HepG2 (cell line): ENCODE measurements at regions not wholly inside any gene's neighbourhood (a gene's known extent, or its start where the extent isn't known, plus 50 kb on each side); places are given as distances from the start of the nearest gene placed in this dataset.

ENCODE experiments used
- ATAC-seq: fragments of 200-7000 bp; cut with Tn5 transposase; 3 replicates; pipeline ENCODE4 v1.9.1; 2020; ENCODE audit warnings: mild to moderate bottlenecking, moderate library complexity
- BruUV-seq: library from RNA; stranded (reverse); fragments of 400-500 nt; replicated peaks from 2 replicates; lab custom pipeline; 2021; lab: Mats Ljungman, UMichigan
- CTCF ChIA-PET: fragments of 300-600 bp; formaldehyde crosslinking; extraction: SDS; loops from one replicate; lab custom pipeline; 2021; ENCODE audit warnings: low total read pairs, inconsistent platforms, low intra/inter-chr PET ratio; lab: Yijun Ruan, JAX
- POLR2A ChIA-PET: fragments of 350-600 bp; sonication (Branson Sonifier 250); formaldehyde crosslinking; loops from one replicate; lab custom pipeline; 2020; ENCODE audit warnings: antibody characterized with exemption, inconsistent platforms; lab: Yijun Ruan, JAX
- DNase-seq: peaks from one replicate; pipeline ENCODE4 v3.0.0-alpha.2; 2015; ENCODE audit warnings: low spot score
- FAIRE-seq: peaks from 3 replicates; lab custom pipeline; 2011; peaks lifted over from hg19 to GRCh38; lab: Jason Lieb, UNC
- H2AFZ ChIP-seq: one replicate; pipeline ENCODE4 v1.6.1; 2011; ENCODE audit warnings: low read length, inconsistent platforms
- H3K27ac ChIP-seq: fragments of 300-600 bp; 3 replicates; pipeline ENCODE4 v1.8.0; 2011; ENCODE audit warnings: mixed run types, mild to moderate bottlenecking, mixed read lengths, low read length, inconsistent platforms; ENCODE audit not compliant: insufficient read depth; ENCODE audit errors: extremely low read length
- H3K27me3 ChIP-seq, 2 experiments: fragments of 200-600 bp in 1 of 2; 2 replicates in 1 of 2; 3 replicates in 1 of 2; pipeline versions ENCODE4 v1.6.0 to v1.8.0; 2011; ENCODE audit warnings: low read length in 2 of 2, mild to moderate bottlenecking in 2 of 2, moderate library complexity in 2 of 2, inconsistent platforms in 1 of 2; ENCODE audit not compliant: insufficient read depth in 2 of 2, control insufficient read depth in 1 of 2
- H3K36me3 ChIP-seq, 2 experiments: fragments of 200-600 bp in 1 of 2; replicated peaks in 1 of 2; 2 replicates in 1 of 2; 3 replicates in 1 of 2; pipeline versions ENCODE4 v1.5.1 to v1.8.0; 2011; ENCODE audit warnings: low read length in 2 of 2, inconsistent platforms in 1 of 2; ENCODE audit not compliant: insufficient read depth in 2 of 2, control insufficient read depth in 1 of 2
- H3K4me1 ChIP-seq: 2 replicates; pipeline ENCODE4 v1.5.1; 2012; ENCODE audit warnings: low read length, inconsistent platforms; ENCODE audit not compliant: insufficient read depth
- H3K4me2 ChIP-seq: 2 replicates; pipeline ENCODE4 v1.6.0; 2011; ENCODE audit warnings: low read depth, low read length, inconsistent platforms
- H3K4me3 ChIP-seq, 3 experiments: fragments of 200-600 bp in 1 of 3; sonication (generic), shearing (Covaris generic) in 1 of 3; replicated peaks in 1 of 3; 2 replicates each; pipeline ENCODE4 v1.5.1; 2011 to 2016; ENCODE audit warnings: low read length in 3 of 3, inconsistent platforms in 2 of 3, low read depth in 2 of 3, mild to moderate bottlenecking in 2 of 3, control low read depth in 1 of 3, mixed read lengths in 1 of 3; ENCODE audit not compliant: insufficient read depth in 1 of 3
- H3K79me2 ChIP-seq: one replicate; pipeline ENCODE4 v1.6.1; 2011; ENCODE audit warnings: low read length, inconsistent platforms; ENCODE audit not compliant: insufficient read depth
- H3K9ac ChIP-seq: 2 replicates; pipeline ENCODE4 v1.6.0; 2011; ENCODE audit warnings: mild to moderate bottlenecking, low read depth, low read length, inconsistent platforms; ENCODE audit not compliant: insufficient read depth
- H3K9me3 ChIP-seq: 2 replicates; pipeline ENCODE4 v1.5.1; 2012; ENCODE audit warnings: mild to moderate bottlenecking, low read length
- H4K20me1 ChIP-seq: 2 replicates; pipeline ENCODE4 v1.6.0; 2011; ENCODE audit warnings: inconsistent platforms, mild to moderate bottlenecking, low read length, moderate library complexity; ENCODE audit not compliant: insufficient read depth
- ATF7 ChIP-seq, 2 experiments: fragments of 450-650 bp in 1 of 2; sonication (generic) in 1 of 2; formaldehyde crosslinking in 1 of 2; IDR thresholded peaks; 2 replicates each; pipeline versions ENCODE4 v1.4.0 to v1.6.1; 2016 to 2020; ENCODE audit warnings: antibody characterized with exemption in 1 of 2, mild to moderate bottlenecking in 1 of 2, missing genetic modification reagents in 1 of 2
- E2F5 ChIP-seq: sonication (generic); formaldehyde crosslinking; conservative IDR thresholded peaks from 2 replicates; pipeline ENCODE4 v1.4.0; 2020; ENCODE audit warnings: missing genetic modification reagents
- HNRNPLL ChIP-seq: fragments of 200-400 bp; formaldehyde crosslinking; IDR thresholded peaks from 2 replicates; pipeline ENCODE4 v1.6.1; 2017; ENCODE audit warnings: mild to moderate bottlenecking, low read depth, low read length; ENCODE audit not compliant: poor library complexity, severe bottlenecking
- KLF16 ChIP-seq, 2 experiments: sonication (generic) in 1 of 2; formaldehyde crosslinking in 1 of 2; IDR thresholded peaks; 2 replicates each; pipeline versions ENCODE4 v1.6.1 to v1.8.0; 2016 to 2023; ENCODE audit warnings: missing genetic modification reagents in 2 of 2, missing compliant biosample characterization in 1 of 2
- PHF21A ChIP-seq: sonication (generic); formaldehyde crosslinking; IDR thresholded peaks from 2 replicates; pipeline ENCODE4 v1.5.0; 2020; ENCODE audit warnings: mild to moderate bottlenecking, missing genetic modification reagents
- POLR2AphosphoS5 ChIP-seq: IDR thresholded peaks from 2 replicates; pipeline ENCODE4 v1.6.1; 2012; ENCODE audit warnings: low read depth, low read length
- XRCC5 ChIP-seq: fragments of 200-400 bp; formaldehyde crosslinking; optimal IDR thresholded peaks from 2 replicates; pipeline ENCODE3; 2017; ENCODE audit warnings: mild to moderate bottlenecking, low read length
- ZNF18 ChIP-seq: sonication (generic); formaldehyde crosslinking; IDR thresholded peaks from 2 replicates; pipeline ENCODE4 v1.8.0; 2022; ENCODE audit warnings: mild to moderate bottlenecking, missing genetic modification reagents; ENCODE audit not compliant: insufficient replicate concordance
- ZNF724P ChIP-seq: sonication (generic); formaldehyde crosslinking; IDR thresholded peaks from 2 replicates; pipeline ENCODE4 v1.8.0; 2022; ENCODE audit warnings: missing genetic modification reagents, borderline replicate concordance
- ZNF775 ChIP-seq: sonication (generic); formaldehyde crosslinking; IDR thresholded peaks from 2 replicates; pipeline ENCODE4 v1.4.0; 2020; ENCODE audit warnings: missing genetic modification reagents, mild to moderate bottlenecking, moderate library complexity, borderline replicate concordance
- ZNF784 ChIP-seq: sonication (generic); formaldehyde crosslinking; IDR thresholded peaks from 2 replicates; pipeline ENCODE4 v1.5.1; 2020; ENCODE audit warnings: missing genetic modification reagents, mild to moderate bottlenecking, borderline replicate concordance
- ZNF792 ChIP-seq: IDR thresholded peaks from 2 replicates; pipeline ENCODE4 v1.6.1; 2016
- WGBS: methylation state at CpG from one replicate; pipeline ENCODE4 v1.1.6; 2017; ENCODE audit warnings: low lambda C conversion rate; 5-methylcytosine and 5-hydroxymethylcytosine counted together
- in situ Hi-C: cut with HindIII; loops from 2 replicates; pipeline ENCODE4 v1.10.0; 2017; ENCODE audit warnings: low pct_unique_long_range_greater_than_20kb; ENCODE audit not compliant: extremely low pct_ligation_motif_present
- intact Hi-C: fragments of 100-400 bp; cut with micrococcal nuclease; formaldehyde crosslinking; loops from one replicate; pipeline ENCODE4 v1.10.0; 2022; ENCODE audit not compliant: unreplicated experiment

- WGBS: 26% methylated on average over 4 of the region's 4 CpGs
- ChIA-PET POLR2A (no interaction called here), CTCF (no interaction called here)
- H3K4me1 ChIP-seq: no peaks in the 10 kb centered on the region
- no peaks in the 10 kb centered on the region for H3K9me3 ChIP-seq
- in situ Hi-C loops (no loop called here), intact Hi-C loops (no loop called here)
- no peak overlapping the region for H2AFZ ChIP-seq
- BruUV-seq: no TSS peak
- no peaks in the 10 kb centered on the region for H4K20me1 ChIP-seq
- H3K36me3 ChIP-seq: no peaks in the 10 kb centered on the region
- H3K4me3 ChIP-seq: no peak overlapping the region
- TF ChIP-seq PHF21A (CRISPR knock-in tag): no peak
- no peak for TF ChIP-seq HNRNPLL
- no peak for TF ChIP-seq XRCC5
- TF ChIP-seq KLF16 (CRISPR knock-in tag; IDR thresholded peaks at IDR 0.05): no peak
- TF ChIP-seq POLR2AphosphoS5: no peak
- TF ChIP-seq ZNF775: no peak
- no peak for TF ChIP-seq ATF7 (IDR thresholded peaks at IDR 0.05)
- TF ChIP-seq ATF7 (CRISPR knock-in tag; IDR thresholded peaks at IDR 0.05): no peak
- TF ChIP-seq E2F5 (CRISPR knock-in tag): no peak
- TF ChIP-seq ZNF18 (CRISPR knock-in tag): no peak
- TF ChIP-seq ZNF784 (CRISPR knock-in tag): no peak
- TF ChIP-seq ZNF792 (CRISPR knock-in tag): no peak
- no peak for TF ChIP-seq ZNF724P (CRISPR knock-in tag)
- H3K79me2 ChIP-seq: no peaks in the 10 kb centered on the region
- no peak for FAIRE-seq
- ATAC-seq: no peak
- H3K9ac ChIP-seq: no peak overlapping the region
- no peak overlapping the region for H3K27ac ChIP-seq
- DNase-seq: no peak
- H3K27me3 ChIP-seq: no peaks in the 10 kb centered on the region
- H3K4me2 ChIP-seq: no peak overlapping the region
These were observed 301.6 kb downstream of the ATP23 start for GRCh38 chr12:58242796-58243630.
